ENCODE measurements at regions not wholly inside any gene's neighbourhood (a gene's known extent, or its start where the extent isn't known, plus 50 kb on each side); places are given as distances from the start of the nearest gene placed in this dataset.
"Not testable (repeated sequence)": the region's sequence is repeated elsewhere in the genome, so short reads cannot be mapped to it uniquely, and the experiment has no call there.

DNA sequence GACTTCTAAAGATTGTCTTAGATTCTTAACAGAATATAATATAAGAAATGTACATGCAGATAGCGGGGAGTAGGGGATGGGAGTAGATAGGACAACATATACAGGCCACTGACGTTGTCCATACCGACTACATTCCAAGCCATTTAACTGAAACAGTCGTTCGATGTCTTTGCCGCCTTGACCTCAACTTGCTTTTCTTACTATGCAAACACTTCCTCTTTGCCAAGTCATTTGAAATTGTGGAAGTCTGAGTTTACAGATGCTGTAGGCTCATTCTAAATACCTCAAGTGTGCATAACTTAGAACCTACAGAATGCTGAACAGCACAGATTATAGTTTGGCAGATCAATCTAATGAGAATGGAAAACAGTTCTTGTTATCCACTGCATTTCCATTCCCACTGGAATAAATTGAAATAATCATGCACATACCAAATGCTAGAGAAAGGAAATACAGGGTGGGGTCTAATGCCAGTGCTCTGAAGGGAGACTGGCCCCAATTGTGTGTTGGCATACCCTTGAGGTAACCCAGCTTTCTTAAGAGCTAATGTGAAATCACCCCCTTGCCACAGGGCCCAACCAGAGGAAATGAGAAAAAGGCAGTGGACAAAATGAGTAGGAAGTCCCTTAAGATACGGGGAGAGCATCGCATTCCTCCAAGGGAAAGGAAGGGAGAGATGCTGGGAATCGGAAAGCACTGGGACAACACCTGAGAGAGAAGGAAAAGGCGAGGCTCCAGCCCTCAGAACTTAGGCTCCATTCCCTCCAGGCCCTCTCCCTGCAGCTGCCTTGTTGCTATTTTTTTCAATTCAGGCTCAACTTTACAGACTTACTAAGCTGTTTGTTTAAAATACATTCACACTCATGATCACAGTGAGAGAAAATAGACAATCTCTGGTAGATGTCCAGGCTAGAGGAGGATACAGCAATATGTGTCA, 380.9 kb upstream of the TMTC1 start:
- DNase-seq (ENCODE audit: extremely low read depth in 1 of 2, low read depth in 1 of 2): no peak

- not testable (repeated sequence) for DNase-seq (ENCODE audit: extremely low read depth in 1 of 2, low read depth in 1 of 2)
Measured at GRCh38 chr12:30156833-30157232, 373.1 kb upstream of the TMTC1 start.

DNA sequence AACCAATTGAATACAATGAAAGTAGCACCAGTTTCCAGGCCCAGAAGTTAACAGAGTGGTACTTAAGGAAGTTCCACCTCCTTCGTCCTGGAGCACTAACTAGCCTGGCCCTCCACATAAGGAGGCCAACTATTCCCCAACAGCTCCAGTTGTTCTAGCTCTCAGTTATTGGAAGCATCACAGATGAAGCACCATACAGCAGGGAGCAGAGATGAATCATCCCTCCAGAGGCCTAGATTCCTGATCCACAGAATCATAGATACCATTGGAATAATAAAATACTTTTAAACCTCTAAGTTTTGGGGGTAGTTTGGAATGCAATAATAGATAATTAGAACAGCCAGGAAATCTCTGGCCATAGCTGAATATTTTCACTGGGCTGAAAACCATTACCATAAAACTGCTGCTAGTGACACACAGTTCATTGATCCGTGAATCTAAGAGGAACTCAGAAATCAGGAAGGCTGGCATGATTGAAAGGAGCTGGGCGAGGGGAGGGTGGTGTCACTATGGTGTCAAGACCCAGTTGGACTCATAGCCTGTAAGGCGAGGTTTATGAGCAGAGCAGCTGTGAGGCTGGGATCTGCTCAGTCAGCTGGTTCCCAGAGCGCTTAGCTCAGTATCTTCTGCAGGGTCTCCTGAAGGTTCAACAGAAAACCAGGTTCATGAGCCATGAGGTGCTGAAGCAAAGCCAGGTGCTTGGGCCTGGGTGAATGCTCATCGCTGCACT, 371.4 kb upstream of the TMTC1 start:
- no peak for DNase-seq (ENCODE audit: extremely low read depth in 1 of 2, low read depth in 1 of 2)

DNA sequence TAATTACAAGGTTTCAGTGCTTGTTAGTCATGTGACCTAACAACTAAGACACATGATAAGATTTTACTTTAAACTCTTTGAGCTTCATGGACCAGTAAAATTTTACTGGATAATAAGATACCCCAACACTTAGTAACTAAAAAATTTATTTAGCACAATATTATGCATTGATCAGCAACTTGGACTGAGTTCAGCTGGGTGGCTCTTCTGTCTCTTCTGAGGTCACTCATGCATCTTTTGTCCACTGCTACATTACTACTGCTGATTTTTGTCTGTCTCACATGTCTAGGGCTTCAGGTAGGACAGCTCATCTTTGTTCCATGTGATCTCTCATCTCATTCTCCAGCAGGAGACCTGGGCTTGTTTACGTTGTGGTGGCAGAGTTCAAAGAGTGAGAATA, 370.2 kb upstream of the TMTC1 start:
- DNase-seq (ENCODE audit: extremely low read depth in 1 of 2, low read depth in 1 of 2): no peak

DNA sequence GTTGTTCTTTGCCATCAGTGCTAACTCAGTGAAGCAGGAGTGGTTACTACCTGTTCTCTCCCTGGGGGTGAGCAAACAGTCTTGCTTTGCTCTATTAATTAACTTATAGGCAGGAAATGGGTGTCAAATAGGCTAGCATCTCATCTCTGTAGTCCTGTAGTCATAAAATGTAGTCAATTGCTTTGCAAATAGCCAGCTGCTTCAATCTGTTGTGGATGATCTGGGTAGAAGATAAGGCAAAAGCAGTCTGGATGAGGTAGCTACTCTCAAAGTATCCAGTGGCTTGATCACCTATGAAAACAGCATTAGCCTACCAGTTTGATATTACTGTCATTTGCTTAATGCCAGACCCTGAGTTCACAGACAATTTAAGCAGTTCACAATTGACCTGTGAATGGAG, 369.0 kb upstream of the TMTC1 start:
- no peak for DNase-seq (ENCODE audit: extremely low read depth in 1 of 2, low read depth in 1 of 2)

DNA sequence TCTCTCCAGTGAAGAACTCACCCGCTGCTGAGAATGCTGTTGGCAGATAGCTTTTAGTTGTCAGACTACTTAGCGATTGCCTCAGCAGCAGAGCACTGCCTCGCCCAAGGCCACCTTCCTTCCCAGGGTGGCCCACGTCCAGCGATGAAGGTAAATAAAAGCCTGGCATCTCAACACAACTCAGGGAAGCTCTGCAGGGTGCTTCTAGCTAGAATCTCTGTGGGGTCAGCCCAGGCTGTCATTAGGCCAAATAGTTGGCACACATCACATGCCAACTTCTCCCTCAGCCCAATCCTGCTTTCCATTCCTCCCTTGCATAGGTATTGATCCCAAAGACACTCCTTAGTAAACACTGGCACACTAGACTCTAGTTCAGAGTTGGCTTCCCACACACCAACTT, 368.1 kb upstream of the TMTC1 start:
- no peak for DNase-seq (ENCODE audit: extremely low read depth in 1 of 2, low read depth in 1 of 2)

DNA sequence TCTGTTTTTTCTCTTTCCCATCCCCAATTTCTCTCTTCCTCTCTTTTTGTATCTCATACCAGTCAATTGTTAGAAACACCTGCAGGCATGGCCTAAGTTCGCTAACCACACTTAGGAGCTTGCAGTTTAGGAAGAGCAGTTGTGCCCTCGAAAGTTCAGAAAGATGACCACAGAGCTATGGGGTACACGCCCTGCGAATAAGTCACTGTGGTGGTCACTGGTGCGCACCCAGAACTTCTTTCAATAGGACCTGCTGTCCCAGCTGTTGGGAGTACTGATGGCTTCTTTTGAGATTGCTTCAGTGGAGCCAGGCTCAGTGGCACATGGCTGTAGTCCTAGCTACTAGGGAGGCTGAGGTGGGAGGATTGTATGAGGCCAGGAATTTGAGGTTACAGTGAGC, 362.8 kb upstream of the TMTC1 start:
- DNase-seq (ENCODE audit: extremely low read depth in 1 of 2, low read depth in 1 of 2): no peak

- no peak for DNase-seq (ENCODE audit: extremely low read depth in 1 of 2, low read depth in 1 of 2)
Measured at GRCh38 chr12:30145684-30146032, 361.9 kb upstream of the TMTC1 start.

DNA sequence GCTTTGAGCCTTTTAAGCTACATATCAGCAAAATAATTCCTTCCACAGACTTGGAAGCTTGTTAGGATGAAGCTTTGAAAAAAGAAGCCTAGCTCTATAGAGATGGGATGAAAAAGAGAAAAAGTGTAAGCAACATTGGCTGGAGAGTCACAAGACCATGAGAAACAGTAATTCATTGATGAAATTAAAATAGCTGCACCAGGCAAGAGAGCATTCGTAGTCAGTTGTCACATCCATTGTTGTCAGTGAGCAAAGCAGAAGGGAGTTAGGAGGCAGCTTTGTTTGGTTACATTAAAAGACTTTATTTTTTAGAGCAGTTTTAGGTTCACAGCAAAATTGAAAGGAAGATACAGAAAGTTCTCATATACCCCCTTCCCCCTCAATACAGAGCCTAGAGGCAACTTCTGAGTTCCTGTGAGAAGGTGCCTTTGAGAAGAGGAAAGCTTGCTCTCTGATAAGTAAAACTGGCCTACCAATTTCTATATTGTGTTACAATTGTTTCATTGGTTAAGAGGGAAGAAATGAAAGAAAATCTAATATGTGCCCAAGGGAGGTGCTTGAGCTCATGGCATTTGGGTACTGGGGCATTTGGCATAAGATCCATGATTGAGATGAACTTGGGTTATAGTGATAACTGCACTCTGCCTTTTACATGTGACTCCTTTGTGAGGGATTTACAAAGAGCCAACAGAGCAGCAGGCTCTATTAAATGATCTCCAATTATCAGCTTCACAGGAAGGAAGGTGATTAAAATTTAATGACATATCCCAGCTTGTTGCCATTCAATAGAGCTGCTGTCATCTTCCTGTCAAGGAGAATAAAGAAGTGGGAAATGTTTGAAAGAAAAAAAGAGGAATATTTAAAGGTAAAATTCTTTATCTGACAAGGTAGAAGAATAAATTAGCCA, 361.3 kb upstream of the TMTC1 start:
- no peak for DNase-seq (ENCODE audit: extremely low read depth in 1 of 2, low read depth in 1 of 2)

DNA sequence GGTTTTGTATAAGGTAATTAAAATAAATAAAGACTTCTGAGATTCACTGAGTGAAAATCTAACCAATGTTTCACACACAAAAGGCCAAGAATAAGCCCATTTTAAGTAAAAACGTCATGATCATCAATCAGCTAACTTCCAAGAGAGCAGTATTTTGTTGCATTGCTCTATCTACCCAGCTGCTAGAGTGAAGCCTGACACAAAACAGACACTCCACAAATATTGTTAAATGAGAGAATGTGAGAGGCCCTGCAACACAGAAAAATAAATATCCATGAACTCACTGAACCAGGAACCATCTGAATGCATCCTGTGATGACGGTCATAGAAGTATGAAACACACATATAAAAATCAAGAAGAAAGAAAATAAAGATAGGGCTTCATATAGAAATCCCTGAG, 358.6 kb upstream of the TMTC1 start:
- no peak for DNase-seq (ENCODE audit: extremely low read depth in 1 of 2, low read depth in 1 of 2)

DNA sequence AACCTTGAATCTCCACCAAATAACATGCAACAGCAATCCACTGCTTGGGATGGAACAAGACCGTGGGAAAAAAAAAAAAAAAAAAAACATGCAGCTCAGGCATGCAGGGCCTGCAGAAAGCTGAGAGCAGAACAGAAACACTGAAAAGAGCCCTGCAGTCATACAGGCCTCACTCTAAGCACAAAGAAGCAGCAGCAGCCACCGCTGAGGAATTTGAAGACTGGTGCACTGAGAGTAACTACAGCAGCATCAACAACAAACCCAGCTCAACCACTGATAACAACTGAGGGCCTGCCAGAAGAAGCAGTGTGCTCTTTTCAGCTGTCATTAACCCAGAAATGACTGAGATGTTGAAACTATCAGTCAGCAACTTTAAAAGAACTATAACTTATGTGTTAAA, 354.7 kb upstream of the TMTC1 start:
- DNase-seq (ENCODE audit: extremely low read depth in 1 of 2, low read depth in 1 of 2): no peak

GRCh38 chr12:30136696-30137095, 353.0 kb upstream of the TMTC1 start:
- no peak for DNase-seq (ENCODE audit: extremely low read depth in 1 of 2, low read depth in 1 of 2)

GRCh38 chr12:30135776-30136175, 352.0 kb upstream of the TMTC1 start:
- DNase-seq (ENCODE audit: extremely low read depth in 1 of 2, low read depth in 1 of 2): no peak

- no peak for DNase-seq (ENCODE audit: extremely low read depth in 1 of 2, low read depth in 1 of 2)
Measured at GRCh38 chr12:30134229-30134628, 350.5 kb upstream of the TMTC1 start.

DNA sequence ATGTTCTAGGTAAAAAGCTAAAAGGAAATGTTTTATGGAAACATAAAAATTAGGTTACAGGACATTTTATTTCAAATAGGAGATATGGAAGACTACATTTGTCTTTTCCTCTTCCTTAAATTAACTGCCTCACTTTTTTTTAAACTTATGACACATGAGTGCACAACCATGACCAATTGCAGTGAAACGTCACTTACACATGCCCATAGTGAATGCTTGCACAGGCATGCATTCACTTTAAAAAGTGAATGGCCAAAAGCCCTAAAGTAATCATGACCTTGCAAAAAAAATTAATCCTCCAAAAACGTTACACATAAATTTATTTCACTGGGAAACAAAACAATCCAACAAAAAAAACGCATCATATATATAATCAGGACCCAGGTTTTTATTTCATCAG, 343.2 kb upstream of the TMTC1 start:
- DNase-seq (ENCODE audit: extremely low read depth in 1 of 2, low read depth in 1 of 2): no peak

GRCh38 chr12:30120522-30120921, 336.8 kb upstream of the TMTC1 start:
- no peak for DNase-seq (ENCODE audit: extremely low read depth in 1 of 2, low read depth in 1 of 2)

DNA sequence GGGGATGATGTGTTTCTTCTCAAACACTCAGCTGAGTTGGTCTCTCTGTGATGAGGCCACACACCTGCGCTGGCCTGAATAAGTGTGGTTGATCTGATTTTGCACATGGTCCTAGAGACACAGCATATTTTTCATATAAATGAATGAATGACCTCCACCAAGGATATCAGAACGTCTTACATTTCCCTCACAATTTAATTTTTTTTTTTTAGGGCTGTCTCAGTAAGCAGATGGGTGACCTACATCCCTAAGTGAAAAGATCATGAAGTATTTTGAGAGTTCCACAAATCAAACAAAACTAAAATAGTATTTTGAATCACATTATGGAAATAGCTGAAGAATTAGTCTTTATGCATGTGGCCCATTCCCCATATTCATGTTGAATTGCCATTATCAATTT, 333.7 kb upstream of the TMTC1 start:
- no peak for DNase-seq (ENCODE audit: extremely low read depth in 1 of 2, low read depth in 1 of 2)

DNA sequence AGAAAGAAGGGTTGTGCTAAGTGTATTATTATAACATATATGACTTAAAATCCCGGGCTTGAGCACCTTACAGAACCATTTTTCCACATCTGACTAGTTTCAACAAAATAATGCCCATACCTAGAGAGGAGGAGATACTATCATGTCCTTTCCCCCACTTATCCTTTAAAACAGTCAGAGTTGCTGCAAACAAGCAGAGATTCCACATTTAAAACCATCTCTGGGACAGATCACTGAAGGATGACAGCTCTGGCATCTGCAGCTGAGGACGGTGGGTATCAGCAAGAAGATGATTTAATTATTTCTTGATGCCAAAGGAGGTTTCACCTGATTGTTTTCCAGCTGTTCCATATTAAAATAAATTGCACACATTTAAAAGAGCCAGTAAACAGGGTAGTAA, 328.0 kb upstream of the TMTC1 start:
- DNase-seq (ENCODE audit: extremely low read depth in 1 of 2, low read depth in 1 of 2): no peak

DNA sequence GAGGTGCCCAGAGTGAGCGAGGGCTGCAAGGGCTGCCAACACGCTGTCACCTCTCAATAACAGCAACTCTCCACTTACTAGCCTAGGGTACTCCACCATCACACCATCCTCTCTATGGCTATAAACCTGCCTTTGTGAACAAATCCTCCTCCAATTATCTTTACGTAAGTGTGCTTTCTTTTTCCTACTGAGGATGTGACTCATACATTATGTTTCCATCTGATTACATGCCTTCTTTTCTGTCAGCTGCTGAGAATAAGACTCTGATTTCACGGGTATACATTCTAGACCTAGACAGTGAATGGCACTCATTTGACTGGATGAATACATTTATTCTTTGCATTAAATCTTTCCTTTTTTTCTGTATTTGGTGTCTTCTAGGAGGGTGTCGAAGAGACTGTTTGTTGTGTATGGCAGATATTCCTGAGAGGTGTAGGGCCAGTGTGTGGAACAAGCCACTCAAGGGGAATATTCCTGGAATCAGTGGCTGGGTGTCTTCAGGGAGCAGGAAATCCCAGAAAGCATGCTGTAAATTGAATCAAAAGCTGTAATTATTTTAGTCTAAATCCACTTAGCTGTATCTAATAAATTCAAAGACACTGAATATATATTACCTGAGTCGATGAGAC, 327.3 kb upstream of the TMTC1 start:
- no peak for DNase-seq (ENCODE audit: extremely low read depth in 1 of 2, low read depth in 1 of 2)

DNA sequence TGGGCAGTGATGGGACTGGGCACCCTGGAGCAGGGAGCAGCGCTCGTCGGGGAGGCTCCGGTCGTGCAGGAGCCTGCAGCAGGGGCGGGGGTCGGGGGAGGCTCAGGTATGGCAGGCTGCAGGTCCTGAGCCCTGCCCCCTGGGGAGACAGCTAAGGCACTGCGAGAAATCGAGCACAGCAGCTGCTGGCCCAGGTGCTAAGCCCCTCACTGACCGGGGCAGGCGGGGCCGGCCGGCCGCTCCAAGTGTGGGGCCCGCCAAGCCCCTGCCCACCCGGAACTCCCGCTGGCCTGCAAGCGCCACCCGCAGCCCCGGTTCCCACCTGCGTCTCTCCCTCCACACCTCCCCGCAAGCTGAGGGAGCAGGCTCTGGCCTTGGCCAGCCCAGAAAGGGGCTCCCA, 326.8 kb upstream of the TMTC1 start:
- no peak for DNase-seq (ENCODE audit: extremely low read depth in 1 of 2, low read depth in 1 of 2)

DNA sequence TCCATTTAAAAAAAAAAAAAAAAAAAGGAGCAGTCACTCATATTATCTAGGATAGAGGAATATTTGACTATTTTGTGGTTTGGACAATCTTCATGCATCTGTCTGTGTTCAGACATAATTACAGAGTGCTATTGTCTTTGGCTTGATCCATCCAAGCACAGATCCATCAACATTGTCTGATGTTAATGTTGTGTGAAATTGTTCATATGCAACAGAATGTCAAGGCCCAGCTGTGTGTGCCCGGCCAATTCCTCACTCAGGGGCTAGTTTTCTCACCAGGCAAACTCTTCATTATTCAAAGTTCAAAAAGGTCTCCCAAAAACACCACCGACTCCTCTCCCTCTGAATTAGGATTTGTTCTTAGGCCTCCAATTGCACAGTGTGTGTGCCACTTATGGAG, 324.9 kb upstream of the TMTC1 start:
- DNase-seq (ENCODE audit: extremely low read depth in 1 of 2, low read depth in 1 of 2): no peak

All from stimulated activated CD8-positive, alpha-beta memory T cell treated with anti-CD3 and anti-CD28 coated beads, Interleukin-7, amount 100 ng/mL, for 48 hours (primary cell).